GM23338 (cell line): ENCODE measurements at regions not wholly inside any gene's neighbourhood (a gene's known extent, or its start where the extent isn't known, plus 50 kb on each side); places are given as distances from the start of the nearest gene placed in this dataset.

Experiments
- ATAC-seq: fragments of 200-7000 bp; cut with Tn5 transposase; 3 replicates; pipeline ENCODE4 v1.9.1; 2020
- DNase-seq: peaks from one replicate; pipeline ENCODE4 v3.0.0-alpha.2; 2015; ENCODE audit warnings: low spot score
- H2AFZ ChIP-seq: fragments of 200-600 bp; sonication (generic); 2 replicates; pipeline ENCODE4 v1.8.0; 2016; ENCODE audit warnings: antibody characterized with exemption, mild to moderate bottlenecking, moderate library complexity
- H3F3A ChIP-seq: fragments of 200-600 bp; sonication (generic); replicated peaks from 2 replicates; pipeline ENCODE4 v1.8.0; 2017; ENCODE audit warnings: antibody characterized with exemption, mixed run types, low read depth
- H3K27ac ChIP-seq: fragments of 200-600 bp; sonication (generic); 2 replicates; pipeline ENCODE4 v1.6.1; 2016; ENCODE audit warnings: low read depth
- H3K27me3 ChIP-seq: fragments of 200-600 bp; sonication (generic); 2 replicates; pipeline ENCODE4 v1.8.0; 2016; ENCODE audit warnings: mild to moderate bottlenecking, mixed run types, moderate library complexity; ENCODE audit not compliant: insufficient read depth
- H3K36me3 ChIP-seq: fragments of 200-600 bp; sonication (generic); 2 replicates; pipeline ENCODE4 v1.8.0; 2016; ENCODE audit warnings: mild to moderate bottlenecking; ENCODE audit not compliant: insufficient read depth
- H3K4me1 ChIP-seq: fragments of 200-600 bp; sonication (generic); 2 replicates; pipeline ENCODE4 v1.8.0; 2016; ENCODE audit warnings: mild to moderate bottlenecking, moderate library complexity; ENCODE audit not compliant: insufficient read depth
- H3K4me2 ChIP-seq: fragments of 200-600 bp; sonication (generic); 2 replicates; pipeline ENCODE4 v1.7.1; 2017; ENCODE audit warnings: mixed run types
- H3K4me3 ChIP-seq: fragments of 200-600 bp; sonication (generic); 2 replicates; pipeline ENCODE4 v1.6.1; 2016; ENCODE audit warnings: mixed run types
- H3K79me2 ChIP-seq: fragments of 200-600 bp; sonication (generic); replicated peaks from 2 replicates; pipeline ENCODE4 v1.8.0; 2017; ENCODE audit warnings: mild to moderate bottlenecking; ENCODE audit not compliant: insufficient read depth
- H3K9me2 ChIP-seq: fragments of 200-600 bp; sonication (generic); 2 replicates; pipeline ENCODE4 v1.8.0; 2017; ENCODE audit not compliant: insufficient read depth
- H4K20me1 ChIP-seq: fragments of 200-600 bp; sonication (generic); replicated peaks from 2 replicates; pipeline ENCODE4 v1.8.0; 2017; ENCODE audit warnings: mild to moderate bottlenecking; ENCODE audit not compliant: insufficient read depth
- H3K27ac Mint-ChIP-seq: 2 replicates; pipeline ENCODE4 v1.8.0; 2020; ENCODE audit warnings: inconsistent platforms, mild to moderate bottlenecking, moderate library complexity, mixed read lengths
- H3K27me3 Mint-ChIP-seq: 3 replicates; pipeline ENCODE4 v1.8.0; 2022; ENCODE audit warnings: low read depth, mild to moderate bottlenecking, moderate library complexity, mixed read lengths, inconsistent platforms; ENCODE audit not compliant: insufficient read depth, poor library complexity
- H3K36me3 Mint-ChIP-seq: 3 replicates; pipeline ENCODE4 v1.8.0; 2021; ENCODE audit warnings: low read depth, mild to moderate bottlenecking, inconsistent platforms, moderate library complexity, mixed read lengths
- H3K4me1 Mint-ChIP-seq: 3 replicates; pipeline ENCODE4 v1.8.0; 2020; ENCODE audit warnings: mild to moderate bottlenecking, inconsistent platforms, mixed read lengths
- H3K4me3 Mint-ChIP-seq: 3 replicates; pipeline ENCODE4 v1.8.0; 2021; ENCODE audit warnings: moderate library complexity, mild to moderate bottlenecking, inconsistent platforms, mixed read lengths
- H3K9me3 Mint-ChIP-seq: 3 replicates; pipeline ENCODE4 v1.8.0; 2020; ENCODE audit warnings: moderate library complexity, mild to moderate bottlenecking, inconsistent platforms, mixed read lengths
- CREB1 ChIP-seq: fragments of 250-450 bp; sonication (Bioruptor Pico); IDR thresholded peaks from 2 replicates; pipeline ENCODE4 v1.5.0; 2020; ENCODE audit warnings: low read depth, mild to moderate bottlenecking, moderate library complexity
- CTCF ChIP-seq, 2 experiments: fragments of 200-600 bp in 1 of 2; sonication (generic) in 1 of 2; conservative IDR thresholded peaks; 2 replicates each; pipeline versions ENCODE4 v1.5.1 to v1.6.1; 2016 to 2017; ENCODE audit warnings: antibody characterized with exemption in 2 of 2, low read depth in 2 of 2, mild to moderate bottlenecking in 2 of 2, moderate library complexity in 1 of 2
- ETS1 ChIP-seq: IDR thresholded peaks from 2 replicates; pipeline ENCODE4 v1.6.1; 2016; ENCODE audit warnings: antibody characterized with exemption
- EZH2 ChIP-seq: fragments of 200-600 bp; sonication (generic); IDR thresholded peaks from one replicate; pipeline ENCODE4 v1.8.0; 2017; ENCODE audit warnings: antibody characterized with exemption, mild to moderate bottlenecking, low read depth; ENCODE audit not compliant: unreplicated experiment
- EZH2phosphoT487 ChIP-seq: fragments of 200-600 bp; sonication (generic); IDR thresholded peaks from one replicate; pipeline ENCODE4 v1.8.1; 2018; ENCODE audit warnings: antibody characterized with exemption; ENCODE audit not compliant: unreplicated experiment
- JUNB ChIP-seq: IDR thresholded peaks from one replicate; pipeline ENCODE4 v1.6.1; 2016; ENCODE audit warnings: antibody characterized with exemption; ENCODE audit not compliant: unreplicated experiment
- NANOG ChIP-seq: IDR thresholded peaks from 2 replicates; pipeline ENCODE4 v1.6.1; 2016; ENCODE audit warnings: antibody characterized with exemption, borderline replicate concordance
- POLR2AphosphoS5 ChIP-seq: IDR thresholded peaks from 2 replicates; pipeline ENCODE4 v1.6.1; 2016; ENCODE audit warnings: antibody characterized with exemption, low read depth
- REST ChIP-seq: IDR thresholded peaks from one replicate; pipeline ENCODE4 v1.6.1; 2018; ENCODE audit warnings: antibody characterized with exemption; ENCODE audit not compliant: unreplicated experiment
- STAT1 ChIP-seq: IDR thresholded peaks from one replicate; pipeline ENCODE4 v1.6.1; 2016; ENCODE audit warnings: antibody characterized with exemption; ENCODE audit not compliant: unreplicated experiment
- ZNF114 ChIP-seq: fragments of 250-450 bp; sonication (Bioruptor Pico); IDR thresholded peaks from 2 replicates; pipeline ENCODE4 v1.5.0; 2020; ENCODE audit warnings: mild to moderate bottlenecking, moderate library complexity
- ZNF331 ChIP-seq: fragments of 250-450 bp; sonication (Bioruptor Pico); IDR thresholded peaks from 2 replicates; pipeline ENCODE4 v1.5.0; 2020; ENCODE audit warnings: low read depth, mild to moderate bottlenecking, moderate library complexity
- TF ChIP-seq, protein P1 (sequence below): fragments of 250-450 bp; sonication (Bioruptor Pico); IDR thresholded peaks from 2 replicates; pipeline ENCODE4 v1.5.0; 2020; ENCODE audit warnings: mild to moderate bottlenecking, moderate library complexity

GRCh38 chr13:39259371-39260140, 221.3 kb downstream of the NHLRC3 start:
- H3K36me3 Mint-ChIP-seq: no peaks in the 10 kb centered on the region
- Histone ChIP-seq H3K4me3 (no peak overlapping the region), H3K4me1 (no peaks in the 10 kb centered on the region), H3K9me2 (no peaks in the 10 kb centered on the region; the same call in 1 of the 2 replicates), H3K27ac (no peak overlapping the region), H3K27me3 (no peaks in the 10 kb centered on the region), H4K20me1 (no peaks in the 10 kb centered on the region), H3K79me2 (no peaks in the 10 kb centered on the region), H3K4me2 (no peak overlapping the region), H3F3A (no peaks in the 10 kb centered on the region), H2AFZ (no peak overlapping the region), H3K36me3 (no peaks in the 10 kb centered on the region)
- H3K27me3 Mint-ChIP-seq: no peaks in the 10 kb centered on the region
- peaks cover under 1% of the 10 kb centered on the region; the same call in 2 of the 3 replicates for H3K9me3 Mint-ChIP-seq
- no peaks in the 10 kb centered on the region for H3K4me1 Mint-ChIP-seq
- H3K27ac Mint-ChIP-seq: no peak overlapping the region
- DNase-seq (no peak), ATAC-seq (no peak)
- no peak overlapping the region for H3K4me3 Mint-ChIP-seq
- TF ChIP-seq POLR2AphosphoS5: no peak
- TF ChIP-seq ZNF114 (CRISPR knock-in tag): no peak
- no peak for TF ChIP-seq CREB1 (CRISPR knock-in tag)
- TF ChIP-seq STAT1: no peak
- TF ChIP-seq ETS1: no peak
- no peak for TF ChIP-seq EZH2phosphoT487
- no peak for TF ChIP-seq REST
- TF ChIP-seq NANOG: no peak
- TF ChIP-seq CTCF (conservative IDR thresholded peaks at IDR 0.05; ENCODE audit: low read depth in 2 of 2): no peak
- TF ChIP-seq JUNB: no peak
- TF ChIP-seq, protein P1, sequence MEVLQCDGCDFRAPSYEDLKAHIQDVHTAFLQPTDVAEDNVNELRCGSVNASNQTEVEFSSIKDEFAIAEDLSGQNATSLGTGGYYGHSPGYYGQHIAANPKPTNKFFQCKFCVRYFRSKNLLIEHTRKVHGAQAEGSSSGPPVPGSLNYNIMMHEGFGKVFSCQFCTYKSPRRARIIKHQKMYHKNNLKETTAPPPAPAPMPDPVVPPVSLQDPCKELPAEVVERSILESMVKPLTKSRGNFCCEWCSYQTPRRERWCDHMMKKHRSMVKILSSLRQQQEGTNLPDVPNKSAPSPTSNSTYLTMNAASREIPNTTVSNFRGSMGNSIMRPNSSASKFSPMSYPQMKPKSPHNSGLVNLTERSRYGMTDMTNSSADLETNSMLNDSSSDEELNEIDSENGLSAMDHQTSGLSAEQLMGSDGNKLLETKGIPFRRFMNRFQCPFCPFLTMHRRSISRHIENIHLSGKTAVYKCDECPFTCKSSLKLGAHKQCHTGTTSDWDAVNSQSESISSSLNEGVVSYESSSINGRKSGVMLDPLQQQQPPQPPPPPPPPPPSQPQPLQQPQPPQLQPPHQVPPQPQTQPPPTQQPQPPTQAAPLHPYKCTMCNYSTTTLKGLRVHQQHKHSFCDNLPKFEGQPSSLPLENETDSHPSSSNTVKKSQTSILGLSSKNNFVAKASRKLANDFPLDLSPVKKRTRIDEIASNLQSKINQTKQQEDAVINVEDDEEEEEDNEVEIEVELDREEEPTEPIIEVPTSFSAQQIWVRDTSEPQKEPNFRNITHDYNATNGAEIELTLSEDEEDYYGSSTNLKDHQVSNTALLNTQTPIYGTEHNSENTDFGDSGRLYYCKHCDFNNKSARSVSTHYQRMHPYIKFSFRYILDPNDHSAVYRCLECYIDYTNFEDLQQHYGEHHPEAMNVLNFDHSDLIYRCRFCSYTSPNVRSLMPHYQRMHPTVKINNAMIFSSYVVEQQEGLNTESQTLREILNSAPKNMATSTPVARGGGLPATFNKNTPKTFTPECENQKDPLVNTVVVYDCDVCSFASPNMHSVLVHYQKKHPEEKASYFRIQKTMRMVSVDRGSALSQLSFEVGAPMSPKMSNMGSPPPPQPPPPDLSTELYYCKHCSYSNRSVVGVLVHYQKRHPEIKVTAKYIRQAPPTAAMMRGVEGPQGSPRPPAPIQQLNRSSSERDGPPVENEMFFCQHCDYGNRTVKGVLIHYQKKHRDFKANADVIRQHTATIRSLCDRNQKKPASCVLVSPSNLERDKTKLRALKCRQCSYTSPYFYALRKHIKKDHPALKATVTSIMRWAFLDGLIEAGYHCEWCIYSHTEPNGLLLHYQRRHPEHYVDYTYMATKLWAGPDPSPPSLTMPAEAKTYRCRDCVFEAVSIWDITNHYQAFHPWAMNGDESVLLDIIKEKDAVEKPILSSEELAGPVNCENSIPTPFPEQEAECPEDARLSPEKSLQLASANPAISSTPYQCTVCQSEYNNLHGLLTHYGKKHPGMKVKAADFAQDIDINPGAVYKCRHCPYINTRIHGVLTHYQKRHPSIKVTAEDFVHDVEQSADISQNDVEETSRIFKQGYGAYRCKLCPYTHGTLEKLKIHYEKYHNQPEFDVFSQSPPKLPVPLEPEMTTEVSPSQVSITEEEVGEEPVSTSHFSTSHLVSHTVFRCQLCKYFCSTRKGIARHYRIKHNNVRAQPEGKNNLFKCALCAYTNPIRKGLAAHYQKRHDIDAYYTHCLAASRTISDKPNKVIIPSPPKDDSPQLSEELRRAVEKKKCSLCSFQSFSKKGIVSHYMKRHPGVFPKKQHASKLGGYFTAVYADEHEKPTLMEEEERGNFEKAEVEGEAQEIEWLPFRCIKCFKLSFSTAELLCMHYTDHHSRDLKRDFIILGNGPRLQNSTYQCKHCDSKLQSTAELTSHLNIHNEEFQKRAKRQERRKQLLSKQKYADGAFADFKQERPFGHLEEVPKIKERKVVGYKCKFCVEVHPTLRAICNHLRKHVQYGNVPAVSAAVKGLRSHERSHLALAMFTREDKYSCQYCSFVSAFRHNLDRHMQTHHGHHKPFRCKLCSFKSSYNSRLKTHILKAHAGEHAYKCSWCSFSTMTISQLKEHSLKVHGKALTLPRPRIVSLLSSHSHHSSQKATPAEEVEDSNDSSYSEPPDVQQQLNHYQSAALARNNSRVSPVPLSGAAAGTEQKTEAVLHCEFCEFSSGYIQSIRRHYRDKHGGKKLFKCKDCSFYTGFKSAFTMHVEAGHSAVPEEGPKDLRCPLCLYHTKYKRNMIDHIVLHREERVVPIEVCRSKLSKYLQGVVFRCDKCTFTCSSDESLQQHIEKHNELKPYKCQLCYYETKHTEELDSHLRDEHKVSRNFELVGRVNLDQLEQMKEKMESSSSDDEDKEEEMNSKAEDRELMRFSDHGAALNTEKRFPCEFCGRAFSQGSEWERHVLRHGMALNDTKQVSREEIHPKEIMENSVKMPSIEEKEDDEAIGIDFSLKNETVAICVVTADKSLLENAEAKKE: no peak
- TF ChIP-seq ZNF331 (CRISPR knock-in tag): no peak
- TF ChIP-seq EZH2: no peak
